ENCODE measurements at regions not wholly inside any gene's neighbourhood (a gene's known extent, or its start where the extent isn't known, plus 50 kb on each side); places are given as distances from the start of the nearest gene placed in this dataset.

DNA sequence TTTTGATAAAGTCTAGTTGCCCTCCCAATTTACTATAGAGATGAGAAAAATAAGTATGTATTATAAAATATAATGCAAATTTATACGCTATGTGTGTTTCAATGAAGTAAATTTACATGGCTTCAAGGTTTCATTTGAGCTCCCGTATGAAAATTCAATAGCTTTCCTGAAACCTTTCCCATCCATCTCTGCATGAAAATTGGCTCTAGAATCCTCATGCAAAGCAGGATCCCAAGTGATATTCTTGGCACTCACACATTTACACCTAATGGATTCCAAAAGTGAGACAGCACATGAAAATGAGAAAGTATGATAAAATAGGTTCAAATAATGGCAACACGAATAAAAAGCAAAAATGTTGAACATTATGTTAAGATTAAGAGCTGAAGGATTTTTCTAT is 1595.8 kb upstream of the SEL1L start:
- TF ChIP-seq POLR2A (IDR thresholded peaks at IDR 0.05; ENCODE audit: low read depth, low read length) (no peak), POLR2AphosphoS5 (IDR thresholded peaks at IDR 0.05; ENCODE audit: low read depth, low read length) (no peak), TAF1 (IDR thresholded peaks at IDR 0.05; ENCODE audit: borderline replicate concordance, low read depth, low read length) (no peak)
